NT2/D1 (cell line): ENCODE measurements at regions not wholly inside any gene's neighbourhood (a gene's known extent, or its start where the extent isn't known, plus 50 kb on each side); places are given as distances from the start of the nearest gene placed in this dataset.

Experiments used
- DNase-seq: peaks from one replicate; pipeline ENCODE4 v3.0.0-alpha.2; 2011; ENCODE audit warnings: low read depth, low spot score
- H3K27me3 ChIP-seq: 2 replicates; pipeline ENCODE4 v1.6.0; 2011; ENCODE audit warnings: mild to moderate bottlenecking; ENCODE audit not compliant: insufficient read length, insufficient read depth
- H3K36me3 ChIP-seq: 2 replicates; pipeline ENCODE4 v1.6.1; 2011; ENCODE audit warnings: mild to moderate bottlenecking, low read length, mixed read lengths; ENCODE audit not compliant: insufficient read depth, insufficient read length
- H3K4me1 ChIP-seq: 2 replicates; pipeline ENCODE4 v1.5.1; 2011; ENCODE audit not compliant: insufficient read depth, insufficient read length
- H3K4me3 ChIP-seq: 2 replicates; pipeline ENCODE4 v1.5.1; 2011; ENCODE audit warnings: low read depth; ENCODE audit not compliant: insufficient read length
- H3K9ac ChIP-seq: 2 replicates; pipeline ENCODE4 v1.6.0; 2011; ENCODE audit warnings: low read depth; ENCODE audit not compliant: insufficient read length
- H3K9me3 ChIP-seq: 2 replicates; pipeline ENCODE4 v1.5.1; 2011; ENCODE audit warnings: mild to moderate bottlenecking, low read length; ENCODE audit not compliant: insufficient read depth
- SUZ12 ChIP-seq: IDR thresholded peaks from 2 replicates; pipeline ENCODE4 v1.6.1; 2011; ENCODE audit not compliant: insufficient read length, insufficient read depth; ENCODE audit errors: extremely low read depth
- YY1 ChIP-seq: IDR thresholded peaks from 2 replicates; pipeline ENCODE4 v1.6.1; 2011; ENCODE audit not compliant: insufficient read length, insufficient read depth
- ZNF274 ChIP-seq: IDR thresholded peaks from 2 replicates; pipeline ENCODE4 v1.6.1; 2011; ENCODE audit warnings: mild to moderate bottlenecking, low read depth, low read length

DNA sequence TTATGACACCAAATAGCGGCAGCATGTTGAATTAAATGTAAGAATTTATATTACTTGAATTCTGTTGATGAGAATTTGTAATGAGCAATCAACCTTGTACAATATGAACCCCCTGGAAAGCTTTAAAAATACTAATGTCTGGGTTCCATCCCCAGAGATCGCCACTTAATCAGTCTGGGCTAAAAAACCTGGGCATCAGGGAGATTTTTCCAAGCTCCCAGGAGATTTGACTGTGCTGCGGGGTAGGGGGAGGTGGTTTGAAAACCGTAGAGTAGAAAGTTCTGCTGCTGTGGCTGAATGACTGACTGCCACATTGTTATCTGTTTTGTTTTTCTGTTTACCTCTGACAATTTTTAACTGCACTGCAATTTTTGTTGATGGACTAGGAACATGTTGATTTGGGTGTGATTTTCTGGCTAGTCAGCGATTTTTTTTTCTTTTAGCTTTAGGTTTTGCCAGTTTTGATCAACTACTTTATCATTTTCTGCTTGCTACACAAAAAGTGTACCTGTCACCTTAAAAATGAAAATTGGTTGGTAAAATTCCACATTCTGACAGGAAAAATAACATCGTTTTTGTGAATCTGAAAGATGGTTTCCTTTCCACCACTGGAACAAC lies 79.3 kb downstream of the PCTP start:
- no peak for TF ChIP-seq SUZ12
- TF ChIP-seq ZNF274 = no peak
- TF ChIP-seq YY1 = no peak
- no peaks in the 10 kb centered on the region for H3K9me3 ChIP-seq
- no peak overlapping the region for H3K9ac ChIP-seq
- H3K27me3 ChIP-seq = no peaks in the 10 kb centered on the region
- H3K4me1 ChIP-seq = no peaks in the 10 kb centered on the region
- no peak for DNase-seq
- H3K36me3 ChIP-seq = no peaks in the 10 kb centered on the region
- H3K4me3 ChIP-seq = no peak overlapping the region

DNA sequence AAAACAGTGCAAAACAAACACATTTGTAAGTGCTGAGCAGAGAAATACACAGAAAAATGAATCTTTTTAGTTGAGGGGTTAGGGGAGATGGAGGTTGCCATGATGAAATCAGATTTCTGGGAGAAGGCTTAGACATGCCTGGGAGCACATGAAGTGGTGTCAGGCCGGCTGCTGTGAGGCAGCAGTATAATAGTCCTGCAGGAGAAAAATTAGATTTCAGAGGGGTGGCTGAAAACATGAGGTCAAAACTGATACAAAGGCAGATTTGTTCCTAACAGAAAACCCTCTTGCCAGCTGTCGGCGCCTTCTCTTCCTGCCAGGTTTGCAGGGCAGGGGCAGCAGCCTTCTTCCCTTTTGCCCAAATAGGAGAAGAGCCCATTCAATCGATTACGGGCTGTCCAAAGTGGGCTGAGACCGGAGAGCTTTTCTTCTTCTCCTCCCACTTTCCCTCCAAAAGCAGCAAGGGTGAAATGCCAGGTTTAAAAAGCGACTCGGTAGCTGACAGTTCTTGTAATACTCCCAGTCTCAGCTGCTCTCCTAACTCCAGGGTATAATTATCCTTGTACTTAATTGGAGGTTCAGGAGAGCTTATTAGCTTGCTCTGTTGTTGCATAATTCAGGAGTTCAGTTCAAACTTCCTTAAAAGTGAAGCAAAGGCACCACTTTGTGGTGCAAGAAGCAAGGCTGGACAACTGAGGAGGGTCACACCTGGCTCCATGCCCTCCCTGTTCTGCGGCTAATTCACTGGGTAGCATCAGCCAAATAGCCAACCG lies 80.0 kb downstream of the PCTP start:
- H3K9ac ChIP-seq = no peak overlapping the region
- no peaks in the 10 kb centered on the region for H3K9me3 ChIP-seq
- no peaks in the 10 kb centered on the region for H3K27me3 ChIP-seq
- no peaks in the 10 kb centered on the region for H3K36me3 ChIP-seq
- TF ChIP-seq ZNF274 = no peak
- TF ChIP-seq SUZ12 = no peak
- DNase-seq = no peak
- no peak overlapping the region for H3K4me3 ChIP-seq
- no peaks in the 10 kb centered on the region for H3K4me1 ChIP-seq

DNA sequence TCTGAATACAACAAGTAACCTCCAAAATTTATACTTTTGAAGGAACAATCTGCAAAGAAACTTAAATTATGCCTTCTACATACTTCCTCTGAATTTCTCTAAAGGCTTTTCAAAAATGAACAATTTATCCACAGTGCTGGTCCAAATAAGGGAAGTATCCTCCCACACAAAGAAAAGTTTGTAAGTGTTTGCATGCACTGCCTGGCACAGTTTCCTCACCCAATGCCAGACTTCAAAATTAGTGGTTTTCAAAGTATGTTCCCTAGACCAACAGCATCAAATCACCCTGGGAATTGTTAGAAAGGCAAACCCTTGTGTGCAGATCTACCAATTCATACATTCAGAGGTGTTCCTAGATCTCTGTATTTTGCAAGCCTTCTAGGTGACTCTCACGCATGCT lies 82.5 kb downstream of the PCTP start:
- TF ChIP-seq ZNF274 (no peak), YY1 (no peak)
- Histone ChIP-seq H3K36me3 (no peaks in the 10 kb centered on the region), H3K4me1 (no peaks in the 10 kb centered on the region), H3K4me3 (no peak overlapping the region), H3K27me3 (no peaks in the 10 kb centered on the region), H3K9ac (no peak overlapping the region), H3K9me3 (no peaks in the 10 kb centered on the region)
- DNase-seq = no peak

DNA sequence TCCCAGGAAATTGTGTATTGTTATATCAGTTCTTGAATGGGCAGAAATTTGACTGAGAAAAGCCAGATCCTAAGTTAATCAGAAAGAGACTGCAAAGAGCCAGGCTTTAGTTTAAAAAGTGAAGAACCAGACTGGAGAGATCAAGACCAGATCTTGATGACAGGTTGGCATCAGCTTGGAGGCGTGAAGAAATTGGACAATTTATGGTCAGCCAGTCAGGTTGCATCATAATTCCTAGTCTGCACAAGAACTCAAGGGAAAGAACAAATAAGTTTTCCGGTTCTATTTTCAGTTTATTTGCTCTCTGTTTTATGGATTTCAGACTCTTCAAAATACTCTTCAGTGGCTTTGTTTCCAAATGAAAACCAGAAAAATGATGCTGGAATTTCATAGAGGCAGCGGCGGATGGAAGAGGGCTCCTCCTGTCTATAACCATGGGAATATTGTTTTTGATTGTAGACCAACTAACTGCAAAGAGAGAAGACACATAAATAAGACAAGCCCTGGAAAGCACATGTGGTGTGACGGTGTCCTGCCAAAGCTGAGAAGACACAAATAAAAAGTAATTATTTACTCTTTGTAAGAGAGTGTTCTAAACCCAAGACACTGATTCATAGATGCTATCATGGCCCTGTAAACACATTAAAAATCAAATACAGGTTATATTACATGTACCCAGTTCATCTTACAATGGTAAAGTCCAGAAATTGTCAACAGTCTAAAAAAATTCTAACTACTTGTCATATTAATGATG lies 91.7 kb downstream of the PCTP start:
- H3K4me1 ChIP-seq = no peaks in the 10 kb centered on the region
- DNase-seq = no peak
- no peak overlapping the region for H3K4me3 ChIP-seq
- peaks cover 7% of the 10 kb centered on the region for H3K27me3 ChIP-seq
- TF ChIP-seq YY1 = no peak
- TF ChIP-seq SUZ12 = no peak
- TF ChIP-seq ZNF274 = no peak
- H3K36me3 ChIP-seq = no peaks in the 10 kb centered on the region
- H3K9ac ChIP-seq = no peak overlapping the region
- no peaks in the 10 kb centered on the region for H3K9me3 ChIP-seq

DNA sequence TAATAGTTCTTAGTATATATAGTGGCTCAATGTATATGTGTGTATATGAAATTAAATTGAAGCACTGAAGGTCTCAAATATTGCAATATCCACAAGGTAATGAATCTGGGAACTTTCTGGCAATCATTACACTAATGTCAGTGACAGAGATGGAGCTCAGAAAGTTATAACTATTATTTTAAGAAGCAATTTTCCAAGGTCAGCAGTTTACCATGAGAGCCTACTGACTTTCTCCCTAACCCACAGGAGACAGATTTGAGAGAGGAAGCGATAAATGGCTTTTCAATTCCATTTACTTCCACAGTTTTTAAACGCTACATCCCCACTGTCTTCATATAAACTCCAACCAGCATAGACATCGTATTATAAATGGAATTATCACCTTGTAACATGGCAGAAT lies 92.9 kb downstream of the PCTP start:
- no peaks in the 10 kb centered on the region for H3K9me3 ChIP-seq
- H3K27me3 ChIP-seq = peaks cover 7% of the 10 kb centered on the region
- H3K9ac ChIP-seq = no peak overlapping the region
- H3K4me1 ChIP-seq = no peaks in the 10 kb centered on the region
- no peak for DNase-seq
- H3K4me3 ChIP-seq = no peak overlapping the region
- TF ChIP-seq SUZ12 (no peak), YY1 (no peak), ZNF274 (no peak)
- H3K36me3 ChIP-seq = no peaks in the 10 kb centered on the region

DNA sequence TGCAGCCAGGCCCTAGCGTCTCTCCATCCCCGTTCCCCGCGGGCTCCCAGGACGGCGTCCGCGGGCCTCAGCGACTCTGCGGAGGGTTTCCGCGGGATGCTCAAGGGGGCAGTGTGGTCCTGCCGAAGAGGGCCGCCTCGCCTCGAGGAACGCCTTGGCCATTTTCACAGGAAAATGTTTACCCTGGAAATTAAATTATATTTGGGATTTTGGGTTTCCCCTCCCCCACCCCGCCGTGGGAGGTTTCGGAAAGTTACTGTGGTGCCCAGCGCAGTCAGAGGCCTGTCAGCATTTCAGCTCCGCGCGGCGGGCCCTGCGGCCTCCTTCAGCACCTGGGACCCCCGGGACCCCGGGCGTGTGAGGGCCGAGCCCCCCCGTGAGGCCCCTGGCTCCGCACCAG lies 94.5 kb downstream of the PCTP start:
- DNase-seq = peak; percentile 48
- H3K36me3 ChIP-seq = no peaks in the 10 kb centered on the region

DNA sequence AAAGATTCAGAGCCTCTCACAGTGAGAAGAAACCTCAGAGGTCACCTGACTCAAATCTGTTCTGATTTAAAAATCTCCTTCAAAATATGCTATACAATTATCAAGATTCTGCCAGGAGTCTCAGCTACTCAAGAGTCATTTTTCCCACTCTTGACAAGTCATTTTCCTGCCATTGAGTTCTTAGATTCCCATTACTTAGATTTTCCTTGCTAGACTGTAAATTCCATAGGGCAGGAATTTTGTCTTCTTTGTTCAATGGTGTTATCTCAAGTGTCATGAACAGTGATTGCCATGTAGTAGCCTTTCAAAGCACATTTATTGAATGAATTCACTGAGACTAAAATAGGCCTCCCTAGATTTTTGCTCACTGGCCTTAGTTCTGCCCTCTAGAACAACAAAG lies 95.9 kb downstream of the PCTP start:
- TF ChIP-seq SUZ12 (no peak), YY1 (no peak), ZNF274 (no peak)
- H3K4me1 ChIP-seq = no peaks in the 10 kb centered on the region
- no peak overlapping the region for H3K4me3 ChIP-seq
- H3K36me3 ChIP-seq = no peaks in the 10 kb centered on the region
- no peak overlapping the region for H3K9ac ChIP-seq
- no peaks in the 10 kb centered on the region for H3K9me3 ChIP-seq
- no peak for DNase-seq
- H3K27me3 ChIP-seq = peaks cover 7% of the 10 kb centered on the region

More for the DNA sequence above, 94.5 kb downstream of the PCTP start:
- peaks cover 7% of the 10 kb centered on the region for H3K27me3 ChIP-seq
- H3K4me3 ChIP-seq = peak overlapping the region; percentile 22
- peak overlapping the region; percentile 65 for H3K9ac ChIP-seq
- TF ChIP-seq YY1 (no peak), ZNF274 (no peak), SUZ12 (no peak)
- no peaks in the 10 kb centered on the region for H3K4me1 ChIP-seq
- no peaks in the 10 kb centered on the region for H3K9me3 ChIP-seq
